ENCODE measurements at regions not wholly inside any gene's neighbourhood (a gene's known extent, or its start where the extent isn't known, plus 50 kb on each side); places are given as distances from the start of the nearest gene placed in this dataset.

GRCh38 chr4:17173300-17173699 is 274.9 kb upstream of the LDB2 start:
- DNase-seq, result no peak
- Histone ChIP-seq H3K4me3 (no peak overlapping the region), H3K4me1 (no peaks in the 10 kb centered on the region), H3K36me3 (no peaks in the 10 kb centered on the region), H3K27me3 (no peaks in the 10 kb centered on the region), H3K9me3 (no peaks in the 10 kb centered on the region), H3K27ac (no peak overlapping the region)
- TF ChIP-seq CTCF (IDR thresholded peaks at IDR 0.05) (no peak), POLR2A (IDR thresholded peaks at IDR 0.05) (no peak)

- Histone ChIP-seq H3K4me3 (no peak overlapping the region), H3K36me3 (no peaks in the 10 kb centered on the region), H3K9me3 (no peaks in the 10 kb centered on the region), H3K4me1 (no peaks in the 10 kb centered on the region), H3K27ac (no peak overlapping the region), H3K27me3 (no peaks in the 10 kb centered on the region)
- no peak for DNase-seq
- TF ChIP-seq POLR2A (IDR thresholded peaks at IDR 0.05), result no peak
- no peak for TF ChIP-seq CTCF (IDR thresholded peaks at IDR 0.05)
These were observed 271.7 kb upstream of the LDB2 start for GRCh38 chr4:17170131-17170530.

GRCh38 chr4:17169699-17170098 is 271.3 kb upstream of the LDB2 start:
- no peaks in the 10 kb centered on the region for H3K4me1 ChIP-seq
- no peak for DNase-seq
- H3K27me3 ChIP-seq, result no peaks in the 10 kb centered on the region

GRCh38 chr4:17168571-17168970 is 270.1 kb upstream of the LDB2 start:
- Histone ChIP-seq H3K9me3 (no peaks in the 10 kb centered on the region), H3K4me1 (no peaks in the 10 kb centered on the region), H3K36me3 (no peaks in the 10 kb centered on the region), H3K27me3 (no peaks in the 10 kb centered on the region), H3K27ac (no peak overlapping the region), H3K4me3 (no peak overlapping the region)
- TF ChIP-seq CTCF (IDR thresholded peaks at IDR 0.05), result no peak
- TF ChIP-seq POLR2A (IDR thresholded peaks at IDR 0.05), result no peak
- DNase-seq, result no peak

More at GRCh38 chr4:17169699-17170098, 271.3 kb upstream of the LDB2 start:
- no peaks in the 10 kb centered on the region for H3K36me3 ChIP-seq
- no peak overlapping the region for H3K4me3 ChIP-seq
- no peaks in the 10 kb centered on the region for H3K9me3 ChIP-seq
- TF ChIP-seq POLR2A (IDR thresholded peaks at IDR 0.05), result no peak
- no peak for TF ChIP-seq CTCF (IDR thresholded peaks at IDR 0.05)
- no peak overlapping the region for H3K27ac ChIP-seq

GRCh38 chr4:17166954-17167353 is 268.5 kb upstream of the LDB2 start:
- H3K4me3 ChIP-seq, result no peak overlapping the region
- H3K27me3 ChIP-seq, result no peaks in the 10 kb centered on the region
- H3K4me1 ChIP-seq, result no peaks in the 10 kb centered on the region
- no peaks in the 10 kb centered on the region for H3K9me3 ChIP-seq
- H3K27ac ChIP-seq, result no peak overlapping the region
- DNase-seq, result no peak
- TF ChIP-seq POLR2A (IDR thresholded peaks at IDR 0.05), result no peak
- TF ChIP-seq CTCF (IDR thresholded peaks at IDR 0.05), result no peak
- H3K36me3 ChIP-seq, result no peaks in the 10 kb centered on the region

- Histone ChIP-seq H3K4me1 (no peaks in the 10 kb centered on the region), H3K27me3 (no peaks in the 10 kb centered on the region), H3K9me3 (no peaks in the 10 kb centered on the region), H3K27ac (no peak overlapping the region), H3K36me3 (no peaks in the 10 kb centered on the region), H3K4me3 (no peak overlapping the region)
- TF ChIP-seq POLR2A (IDR thresholded peaks at IDR 0.05) (no peak), CTCF (IDR thresholded peaks at IDR 0.05) (no peak)
- no peak for DNase-seq
These were observed 266.8 kb upstream of the LDB2 start for GRCh38 chr4:17165286-17165685.
